NCI-H2081 (cell line): ENCODE measurements at regions not wholly inside any gene's neighbourhood (a gene's known extent, or its start where the extent isn't known, plus 50 kb on each side); places are given as distances from the start of the nearest gene placed in this dataset.
A peak's percentile ranks its signal among the peaks of the same experiment; 100 is the strongest.

Experiments used
- DNase-seq, 2 experiments: peaks; one replicate each; lab custom pipeline; 2025; lab: John Stamatoyannopoulos, UW

DNA sequence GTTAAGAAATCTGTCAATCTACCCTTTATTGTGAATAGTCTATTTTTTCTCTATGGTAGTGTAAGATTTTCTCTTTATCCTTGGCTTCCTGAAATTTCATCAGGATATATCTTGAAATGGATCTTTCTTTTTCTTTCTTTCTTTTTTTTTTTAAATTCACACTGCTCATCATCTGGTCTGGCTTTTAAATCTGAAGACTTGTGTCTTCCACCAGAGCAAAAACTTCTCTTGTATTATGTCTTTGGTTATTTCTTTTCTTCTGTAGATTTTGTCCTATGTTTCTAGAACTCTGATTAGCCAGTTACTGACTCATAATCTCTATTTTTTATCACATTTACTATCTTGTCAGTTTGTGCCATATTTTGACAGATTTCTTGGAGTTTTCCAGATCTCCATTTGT lies 133.8 kb upstream of the LMO4 start:
- no peak for DNase-seq

DNA sequence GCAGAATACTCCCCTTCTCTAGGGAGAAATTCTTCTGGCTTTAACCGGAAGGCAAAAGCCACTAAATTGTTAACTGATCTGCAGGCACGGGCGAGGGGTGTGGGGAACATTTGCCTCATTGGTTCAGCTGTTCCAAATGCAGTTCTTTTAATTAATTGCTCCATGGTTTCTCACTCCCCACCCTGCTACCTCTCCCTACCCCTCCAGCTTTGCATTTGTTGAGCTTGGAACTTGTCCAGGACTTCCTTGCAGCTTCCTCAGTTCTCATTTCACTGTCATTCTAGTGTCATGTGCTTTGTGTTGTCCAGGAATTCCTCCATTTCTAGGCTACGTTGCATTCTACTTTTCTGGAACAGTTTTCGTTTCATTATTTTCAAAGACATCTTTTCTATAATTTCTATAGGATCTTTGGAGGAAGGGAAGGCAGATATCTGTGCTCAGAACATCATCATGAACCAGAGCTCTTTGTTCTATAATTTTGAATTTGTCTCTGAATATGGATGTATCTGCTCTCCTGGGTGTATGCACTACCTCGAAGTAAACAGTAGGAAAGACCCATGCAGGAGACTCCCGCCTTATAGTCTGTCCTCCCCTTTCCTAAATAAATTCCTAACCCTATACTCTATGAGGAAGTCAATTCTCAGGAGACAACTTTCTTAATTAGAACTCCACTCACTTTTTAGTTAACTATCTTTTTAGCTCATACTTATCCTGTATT lies 132.4 kb upstream of the LMO4 start:
- DNase-seq = no peak

DNA sequence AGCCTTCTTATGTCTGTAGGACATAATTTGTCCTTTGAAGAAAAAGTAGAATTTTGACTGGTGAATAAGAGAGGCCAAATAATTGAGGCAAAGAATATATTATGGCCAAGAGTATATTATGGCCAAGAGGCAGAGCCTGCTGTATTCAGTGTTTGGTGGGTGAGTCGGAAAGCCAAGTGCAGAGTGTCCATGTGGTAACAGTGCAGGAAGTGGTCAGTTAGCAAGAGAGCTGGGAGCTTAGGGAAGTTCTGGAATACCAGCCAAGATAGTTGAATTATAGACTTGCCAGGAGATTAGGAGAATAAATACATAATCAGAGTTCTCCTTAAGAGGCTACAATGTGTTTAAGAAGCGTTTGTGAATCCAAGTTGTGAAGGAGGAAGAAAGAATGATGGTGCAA lies 131.5 kb upstream of the LMO4 start:
- no peak for DNase-seq

DNA sequence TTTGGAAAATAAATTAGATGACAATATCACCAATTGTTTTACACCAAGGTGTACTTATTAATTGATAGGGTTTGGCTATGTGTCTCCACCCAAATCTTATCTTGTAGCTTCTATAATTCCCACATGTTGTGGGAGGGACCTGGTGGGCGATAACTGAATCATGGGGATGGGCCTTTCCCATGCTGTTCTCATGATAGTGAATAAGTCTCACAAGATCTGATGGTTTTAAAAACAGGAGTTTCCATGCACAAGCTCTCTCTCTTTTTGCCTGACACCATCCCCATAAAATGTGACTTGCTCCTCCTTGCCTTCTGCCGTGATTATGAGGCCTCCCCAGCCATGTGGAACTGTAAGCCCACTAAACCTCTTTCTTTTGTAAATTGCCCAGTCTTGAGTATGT lies 131.0 kb upstream of the LMO4 start:
- no peak for DNase-seq

DNA sequence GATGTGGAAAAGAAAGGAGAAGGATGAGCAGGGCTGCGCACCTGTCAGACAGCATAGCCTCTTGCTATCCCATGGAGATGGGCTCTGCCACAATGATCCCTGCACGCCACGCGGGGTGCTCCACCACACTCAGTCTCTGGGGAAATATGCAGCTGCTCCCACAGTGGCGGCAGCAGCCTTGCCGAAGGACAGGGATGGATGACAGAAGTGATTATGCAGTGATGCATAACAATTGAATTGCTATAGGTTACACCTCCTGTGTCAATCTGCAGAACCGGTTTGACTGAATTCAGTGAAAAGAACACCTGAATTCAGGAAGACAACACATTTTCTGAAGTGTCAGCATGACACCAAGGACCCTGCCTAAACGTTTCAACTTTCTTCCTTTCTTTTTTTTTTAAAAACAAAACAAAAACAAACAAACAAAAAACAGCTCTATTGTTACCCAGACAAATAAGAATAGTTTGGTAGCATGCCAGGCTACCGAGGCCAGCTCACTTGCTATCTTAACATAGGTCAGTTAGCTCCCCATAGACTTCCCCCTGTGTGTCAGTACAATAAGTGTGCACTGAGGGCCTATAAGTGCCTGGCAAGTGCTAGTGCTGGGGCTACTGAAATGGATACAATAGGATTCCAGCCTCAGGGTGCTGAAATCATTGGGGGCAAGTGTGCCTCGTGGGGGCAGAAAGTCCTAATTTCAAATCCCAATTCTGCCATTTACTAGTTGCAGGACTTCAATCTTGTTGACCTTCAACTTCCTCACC lies 127.6 kb upstream of the LMO4 start:
- peak; percentile 46 to 54 for DNase-seq

DNA sequence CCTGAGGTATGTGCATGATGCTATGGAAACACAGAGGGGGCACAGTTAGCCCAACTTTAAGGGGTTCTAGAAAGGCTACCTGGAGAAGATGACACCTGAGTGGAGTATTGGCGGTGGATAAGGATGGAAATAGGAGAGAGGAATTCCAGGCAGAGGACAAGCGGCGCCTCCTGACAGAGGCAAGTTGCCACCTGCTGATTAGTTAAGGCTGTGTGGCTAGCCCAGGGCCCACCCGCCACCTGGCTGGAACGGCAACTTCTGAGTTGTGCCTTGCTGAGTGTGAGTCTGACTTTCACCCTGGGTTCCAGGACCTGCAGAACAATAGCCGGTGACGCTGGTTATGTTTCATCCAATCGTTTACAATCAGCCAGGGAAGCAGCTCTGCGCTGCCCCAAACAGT lies 126.9 kb upstream of the LMO4 start:
- DNase-seq = no peak

DNA sequence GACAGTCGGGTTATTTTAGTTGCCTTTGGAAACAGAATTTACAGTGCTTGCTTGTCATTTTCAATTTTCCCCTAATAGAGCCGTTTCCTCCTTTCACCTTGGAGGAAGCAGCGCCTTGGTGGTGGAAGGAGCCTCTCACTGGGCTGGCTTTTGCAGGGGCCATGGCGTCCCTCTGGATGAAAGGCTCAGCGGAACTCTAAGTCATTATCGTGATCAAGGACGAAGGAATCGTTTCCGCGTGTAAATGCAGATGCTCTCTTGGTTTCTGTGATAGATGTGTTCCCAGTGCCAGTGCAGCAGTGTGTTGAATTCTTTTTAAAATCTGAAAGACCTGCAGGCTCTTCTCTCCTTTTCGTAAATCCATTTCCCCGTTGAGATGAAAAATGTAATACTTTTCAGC lies 126.2 kb upstream of the LMO4 start:
- no peak for DNase-seq

DNA sequence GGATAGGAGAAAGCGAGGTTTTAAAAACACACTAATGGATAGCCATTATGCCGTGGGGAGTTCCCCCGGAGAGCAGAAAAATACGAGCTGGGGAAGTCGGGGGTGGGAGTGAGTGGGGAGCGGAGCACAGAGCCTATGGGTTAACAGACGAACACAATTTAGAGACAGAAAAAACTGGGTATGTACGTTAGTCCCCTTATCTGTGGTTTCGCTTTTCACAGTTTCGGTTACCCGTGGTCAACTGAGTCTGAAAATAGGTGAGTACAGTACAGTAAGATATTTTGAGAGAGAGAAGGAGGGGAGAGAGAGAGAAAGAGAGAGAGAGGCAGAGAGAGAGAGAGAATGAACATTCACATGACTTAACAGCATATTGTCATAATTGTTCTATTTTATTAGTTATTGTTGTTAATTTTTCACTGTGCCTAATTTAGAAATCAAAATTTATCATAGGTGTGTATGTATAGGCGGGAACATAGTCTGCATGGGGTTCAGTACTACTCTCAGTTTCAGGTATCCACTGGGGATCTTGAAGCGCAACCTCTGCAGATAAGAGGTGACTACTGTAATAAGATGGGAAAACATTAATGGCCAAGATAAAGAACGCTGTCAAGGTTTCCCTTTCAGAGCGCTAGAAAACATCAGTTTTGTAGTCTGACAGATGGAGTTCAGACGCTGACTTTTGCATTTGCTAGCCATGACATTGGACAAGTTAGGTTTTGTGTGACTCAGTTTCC lies 125.6 kb upstream of the LMO4 start:
- DNase-seq = no peak

DNA sequence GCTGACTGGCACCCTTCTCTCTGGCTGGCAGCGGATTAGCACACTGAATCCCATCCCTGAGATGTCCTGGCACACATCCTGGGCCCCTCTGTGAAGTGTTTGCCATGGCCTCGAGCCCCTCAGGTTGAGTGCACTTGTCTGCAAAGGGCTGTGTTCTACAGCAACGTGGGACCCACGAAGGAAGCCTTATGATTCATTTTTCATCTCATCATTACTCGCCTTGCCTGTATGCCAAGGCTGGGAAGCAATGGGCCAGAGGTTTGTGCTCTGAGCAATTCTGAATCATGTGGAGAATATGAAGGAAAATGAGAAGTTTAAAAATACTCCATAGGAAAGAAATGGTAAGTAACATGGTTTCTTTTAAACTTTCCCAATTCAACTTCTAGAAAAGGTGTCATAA lies 124.8 kb upstream of the LMO4 start:
- DNase-seq = no peak

DNA sequence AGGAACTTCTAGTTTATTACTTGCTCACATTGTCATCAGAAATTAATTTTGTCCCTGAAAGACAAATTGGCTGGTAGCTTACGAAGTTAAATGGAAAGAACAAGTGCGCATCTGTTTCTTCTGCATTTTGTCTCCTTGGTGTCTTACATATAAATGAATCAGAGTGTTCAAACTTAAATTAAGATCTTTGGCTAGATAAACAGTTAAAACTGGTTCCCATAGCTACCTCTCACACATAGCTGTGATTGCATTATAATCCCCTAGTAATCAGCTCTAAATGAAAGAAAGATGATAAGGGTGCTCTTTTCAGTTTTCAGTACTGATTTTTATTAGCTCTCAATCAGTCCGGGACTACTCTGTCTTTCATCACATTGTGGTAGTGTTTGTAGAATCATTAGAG lies 124.2 kb upstream of the LMO4 start:
- no peak for DNase-seq

DNA sequence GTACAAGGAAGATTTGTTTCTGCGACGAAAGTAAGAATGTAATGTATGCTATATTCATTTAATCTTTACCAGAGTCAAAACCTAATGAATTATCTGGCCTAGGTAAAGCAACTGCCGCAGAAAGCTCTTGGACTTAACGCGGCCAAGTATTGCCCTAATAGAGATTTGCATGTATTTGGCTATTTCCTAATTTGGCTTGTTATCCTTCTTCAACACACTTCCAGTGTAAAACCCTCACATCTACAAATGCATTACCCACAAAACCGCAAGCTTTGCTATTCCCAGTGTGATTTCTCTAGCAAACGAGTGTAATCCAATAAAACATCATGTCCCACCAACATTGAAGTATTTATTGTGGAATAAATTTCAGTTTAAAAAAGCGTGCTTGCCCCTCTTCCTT lies 123.8 kb upstream of the LMO4 start:
- DNase-seq = no peak

DNA sequence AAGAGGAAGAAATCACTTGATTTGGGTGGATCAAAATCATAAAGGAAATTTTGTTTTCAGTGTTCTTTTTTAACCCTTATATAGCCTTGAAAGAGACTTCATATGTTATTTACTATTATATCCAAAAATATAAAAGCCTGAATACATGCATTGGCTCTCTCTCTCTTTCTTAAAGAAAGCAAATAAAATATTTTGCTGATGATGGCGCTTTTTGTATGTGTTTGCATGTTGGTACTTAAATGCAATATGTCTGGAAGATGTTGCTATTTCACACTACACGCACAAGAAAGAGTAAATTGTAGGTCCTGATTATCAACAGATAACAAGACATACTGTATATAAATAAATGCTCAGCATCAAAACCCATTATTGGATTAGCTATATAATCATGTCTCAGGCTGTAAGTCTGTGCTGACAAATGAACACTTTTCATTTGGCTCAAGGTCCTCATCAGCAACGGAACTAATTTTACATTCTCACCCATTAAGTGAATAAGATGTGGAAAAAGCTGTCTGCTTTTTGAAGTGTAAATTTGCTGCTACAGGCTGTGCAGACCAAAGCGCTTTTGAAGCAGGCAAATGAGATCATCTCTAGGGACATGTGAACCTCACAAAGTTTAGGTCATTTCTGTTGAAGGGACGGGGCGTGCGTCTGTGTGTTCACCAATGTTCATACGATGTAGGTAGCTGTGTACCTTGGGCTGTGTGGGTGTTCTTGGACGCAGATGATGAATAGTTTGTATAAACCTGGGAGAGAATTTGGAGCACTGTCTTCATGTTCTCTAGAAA lies 122.4 kb upstream of the LMO4 start:
- DNase-seq = no peak

DNA sequence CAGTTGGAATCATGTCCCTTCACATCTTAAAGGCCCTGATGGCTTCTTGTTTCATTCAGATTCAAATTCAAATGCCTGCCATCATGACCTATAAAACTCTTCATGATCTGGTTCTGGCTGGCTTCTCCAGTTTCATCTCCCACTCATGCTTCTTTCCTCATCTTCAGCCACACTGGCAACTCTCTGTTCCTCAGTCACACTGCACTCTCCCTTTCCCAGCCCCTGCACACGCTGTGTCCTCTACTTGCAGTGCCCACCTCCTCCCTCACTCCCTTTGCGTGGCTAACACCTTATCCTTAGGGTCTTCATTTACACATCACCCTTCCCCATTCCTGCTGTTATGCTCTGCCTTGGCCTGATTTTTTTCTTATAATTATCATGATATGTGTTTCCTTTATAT lies 120.6 kb upstream of the LMO4 start:
- DNase-seq = no peak

DNA sequence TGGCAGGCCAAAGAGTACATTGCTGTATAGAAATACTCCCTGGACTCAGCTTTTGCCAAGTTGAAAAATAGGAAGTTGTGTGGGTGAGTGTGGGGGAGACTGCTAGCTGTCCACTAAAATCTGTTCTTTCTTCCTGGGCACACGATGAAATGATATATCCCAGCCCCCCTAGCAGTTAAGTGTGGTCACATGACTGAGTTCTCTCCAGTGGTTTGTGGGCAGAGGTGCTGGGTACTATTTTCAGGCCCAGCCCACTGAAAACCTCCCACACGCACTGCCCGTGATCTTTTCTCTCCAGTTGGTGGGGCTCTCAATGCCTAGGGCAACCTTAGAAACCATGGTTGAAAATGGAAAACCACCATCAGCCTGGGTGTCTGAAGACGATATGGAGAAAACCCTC lies 119.7 kb upstream of the LMO4 start:
- DNase-seq = no peak

DNA sequence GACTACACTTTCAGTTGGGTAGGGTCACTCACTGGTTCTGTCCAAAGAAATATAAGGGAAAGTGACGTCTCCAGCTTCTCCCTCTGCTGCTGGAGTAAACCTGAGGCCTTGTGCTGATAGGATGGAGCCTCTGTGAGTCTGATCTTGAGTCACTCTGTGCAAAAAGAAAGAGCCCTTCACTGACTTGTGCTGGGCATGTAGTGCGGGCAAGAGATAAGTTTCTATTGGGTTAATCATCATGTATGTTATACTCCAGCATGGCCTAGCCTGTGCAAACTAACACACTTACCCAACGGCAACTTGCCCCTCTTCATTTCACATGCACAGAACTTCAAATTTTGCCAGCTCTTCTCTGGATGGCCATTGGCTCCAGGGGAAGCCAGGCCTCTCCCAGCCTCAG lies 118.5 kb upstream of the LMO4 start:
- DNase-seq = no peak

DNA sequence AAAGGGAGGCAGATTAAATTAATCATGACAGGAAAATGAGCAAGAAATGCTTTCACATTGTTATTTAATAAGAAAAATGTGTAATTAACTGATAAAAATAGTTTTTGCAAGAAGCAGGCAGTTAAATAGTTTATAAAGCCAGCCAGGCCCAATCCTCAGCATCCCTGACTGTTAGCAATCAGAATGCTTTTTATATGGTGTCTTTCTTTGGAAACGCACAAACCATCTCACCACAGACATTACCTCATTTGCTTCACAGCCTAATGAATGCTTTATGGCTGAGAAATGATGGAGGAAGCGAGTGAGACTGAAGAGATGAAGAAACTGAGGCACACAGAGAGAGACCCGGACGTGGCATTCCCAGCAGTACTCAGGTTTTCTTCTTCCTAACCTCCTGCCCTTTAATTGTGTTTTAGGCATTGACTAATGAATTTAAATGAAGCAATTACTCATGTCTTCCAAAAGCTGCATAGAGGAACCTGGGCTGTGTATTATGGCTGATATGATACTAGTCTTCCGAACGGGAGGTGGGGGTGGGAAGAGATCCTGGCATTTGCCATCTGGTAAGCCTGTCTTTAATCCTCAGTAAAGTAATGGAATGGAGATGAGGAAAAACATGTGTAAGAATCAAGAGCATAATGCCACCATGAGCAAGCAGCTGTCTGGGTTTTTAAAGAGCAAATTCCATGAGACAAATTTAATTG lies 116.1 kb upstream of the LMO4 start:
- no peak for DNase-seq

DNA sequence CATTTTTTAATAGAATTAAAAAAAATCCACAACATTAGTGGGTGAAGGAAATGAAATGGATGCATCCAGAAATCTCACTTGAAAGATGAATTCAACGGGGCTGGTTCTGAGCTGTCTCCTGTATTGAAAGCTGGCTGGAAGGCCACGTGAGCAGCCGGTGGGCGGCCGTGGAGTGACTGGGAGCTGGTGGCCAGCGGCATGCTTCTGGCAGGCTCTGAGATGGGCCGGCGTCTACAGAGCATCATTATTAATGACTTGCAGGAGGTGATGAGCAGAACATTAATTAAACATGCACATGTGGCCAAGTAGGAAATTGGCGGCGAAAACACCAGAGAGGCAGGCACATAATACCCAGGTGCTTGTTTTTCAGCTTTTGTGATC lies 115.6 kb upstream of the LMO4 start:
- no peak for DNase-seq

DNA sequence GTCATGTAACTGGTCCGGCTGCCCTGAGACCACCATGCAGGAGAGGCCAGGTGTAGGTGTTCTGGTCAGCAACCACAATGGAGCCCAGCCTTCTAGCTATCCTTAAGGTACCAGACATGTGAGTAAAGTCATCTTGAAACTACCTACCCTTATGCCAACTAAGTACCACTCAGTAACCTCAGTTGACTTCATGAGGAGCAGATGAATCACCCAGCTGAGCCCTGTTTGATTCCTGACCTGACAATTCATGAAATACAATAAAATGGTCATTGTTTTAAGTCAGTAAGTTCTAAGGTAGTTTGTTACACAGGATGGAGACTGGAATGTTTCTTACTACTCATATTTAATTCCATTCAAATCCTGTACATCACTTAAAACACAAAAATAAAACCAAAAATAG lies 113.1 kb upstream of the LMO4 start:
- DNase-seq = no peak

DNA sequence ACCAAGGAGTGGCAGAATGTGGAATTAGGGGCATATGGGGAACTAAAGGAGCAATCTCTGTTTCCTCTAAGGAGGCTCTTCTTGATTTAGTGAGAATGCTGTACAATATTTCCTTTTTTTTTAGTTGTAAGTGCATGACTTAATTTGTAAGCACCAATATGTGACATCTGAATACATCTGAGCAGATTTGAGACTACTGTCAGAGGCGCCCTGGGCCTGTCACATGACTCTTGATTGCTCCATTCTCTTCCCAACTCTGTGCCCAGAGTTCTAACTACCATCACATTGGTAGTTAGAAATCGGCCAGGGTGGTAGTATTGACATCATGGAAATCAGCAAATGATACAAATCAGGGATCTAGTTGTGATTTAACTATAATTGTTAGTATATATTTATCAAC lies 110.1 kb upstream of the LMO4 start:
- no peak for DNase-seq

DNA sequence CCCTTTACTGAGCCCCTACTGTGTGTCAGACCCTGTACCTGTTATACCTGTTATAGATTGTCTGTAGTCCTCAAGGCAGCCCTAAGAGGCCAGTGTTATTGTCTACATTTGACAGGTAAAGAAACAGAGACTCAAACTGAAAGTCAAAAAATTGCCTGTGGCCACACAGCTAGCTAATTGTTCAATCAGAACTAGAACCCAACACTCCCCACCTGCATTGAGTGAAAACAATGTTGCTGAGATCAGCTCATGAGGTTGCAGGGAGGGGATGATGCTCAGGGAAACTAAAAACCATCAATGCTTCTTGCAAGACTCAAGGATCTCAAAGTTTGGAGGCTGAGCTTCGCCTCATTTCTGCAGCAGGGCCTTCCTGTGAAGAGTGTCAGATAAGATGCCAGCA lies 109.5 kb upstream of the LMO4 start:
- no peak for DNase-seq

DNA sequence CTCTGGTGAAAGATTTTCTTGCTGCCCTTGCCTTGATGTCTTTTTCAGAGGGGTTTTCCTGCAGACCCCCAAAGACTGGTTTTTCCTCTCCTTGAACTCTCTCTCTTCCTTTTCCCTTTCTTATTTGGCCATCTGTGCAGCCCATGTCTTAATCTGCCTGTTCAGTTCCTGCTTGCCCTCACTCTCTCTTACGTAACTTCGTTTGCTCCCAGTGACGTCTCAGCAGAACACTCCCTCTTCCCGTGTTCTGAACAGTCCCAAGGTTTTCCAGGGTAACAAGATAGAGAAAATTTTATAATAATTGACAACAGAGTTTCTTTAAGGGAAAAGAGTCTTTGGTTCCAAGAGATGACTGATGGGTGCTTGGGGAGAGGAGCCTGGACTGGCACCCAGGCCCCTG lies 109.1 kb upstream of the LMO4 start:
- no peak for DNase-seq

DNA sequence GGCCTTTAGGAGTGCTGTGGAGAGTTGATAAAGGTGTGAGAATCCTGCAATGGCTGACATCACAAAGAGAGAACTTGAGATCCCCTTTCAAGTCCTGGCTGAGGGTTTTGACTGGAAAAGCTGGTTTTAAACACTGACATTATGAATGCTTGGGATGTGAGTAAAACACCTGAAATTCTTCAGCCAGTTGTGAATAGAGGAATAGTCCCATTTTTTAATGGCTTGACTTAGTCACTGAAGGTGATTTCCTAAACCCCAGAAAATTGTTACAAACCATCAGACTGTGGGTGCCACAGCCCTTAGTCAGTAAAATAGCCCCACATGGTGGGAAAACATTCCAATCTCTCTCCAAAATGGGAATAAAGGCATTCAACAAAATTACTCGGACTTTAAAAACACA lies 107.7 kb upstream of the LMO4 start:
- DNase-seq = no peak
